Brain pericyte (primary cell): ENCODE measurements at regions not wholly inside any gene's neighbourhood (a gene's known extent, or its start where the extent isn't known, plus 50 kb on each side); places are given as distances from the start of the nearest gene placed in this dataset.

ENCODE experiments used
- DNase-seq: peaks from one replicate; pipeline ENCODE4 v3.0.0-alpha.2; 2012; ENCODE audit warnings: low read depth, low spot score

DNA sequence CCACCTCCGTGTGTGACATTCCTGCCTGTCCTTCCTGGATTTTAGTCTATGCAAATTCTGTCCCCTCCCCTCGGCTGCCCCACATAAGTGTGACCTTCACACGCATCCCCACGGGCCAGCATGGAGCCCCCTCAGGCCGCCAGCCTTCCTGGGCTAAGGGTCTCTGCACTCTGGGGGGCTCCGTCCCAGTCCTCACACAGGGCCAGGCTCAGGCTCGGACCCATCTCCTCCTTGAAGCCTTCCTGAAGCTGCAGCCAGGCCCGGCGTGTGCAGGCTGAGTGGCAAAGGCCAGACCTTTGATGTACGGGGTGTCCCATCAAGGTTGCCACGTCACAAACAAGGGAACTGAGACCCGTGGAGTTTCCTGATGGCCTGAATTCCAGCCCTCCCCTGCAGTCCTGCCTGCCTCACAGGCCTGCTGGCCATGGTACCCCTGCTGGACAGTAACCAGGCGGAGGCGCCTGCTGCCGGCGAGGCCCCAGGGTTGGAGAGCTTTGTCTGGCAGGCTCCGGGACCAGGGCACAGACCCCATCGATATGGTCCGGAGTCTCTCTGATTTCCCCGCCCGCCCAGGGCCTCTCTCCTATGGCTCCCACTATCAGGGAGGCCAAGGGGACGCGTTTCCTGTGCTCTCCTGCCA, 791.7 kb downstream of the BRD1 start:
- no peak for DNase-seq

DNA sequence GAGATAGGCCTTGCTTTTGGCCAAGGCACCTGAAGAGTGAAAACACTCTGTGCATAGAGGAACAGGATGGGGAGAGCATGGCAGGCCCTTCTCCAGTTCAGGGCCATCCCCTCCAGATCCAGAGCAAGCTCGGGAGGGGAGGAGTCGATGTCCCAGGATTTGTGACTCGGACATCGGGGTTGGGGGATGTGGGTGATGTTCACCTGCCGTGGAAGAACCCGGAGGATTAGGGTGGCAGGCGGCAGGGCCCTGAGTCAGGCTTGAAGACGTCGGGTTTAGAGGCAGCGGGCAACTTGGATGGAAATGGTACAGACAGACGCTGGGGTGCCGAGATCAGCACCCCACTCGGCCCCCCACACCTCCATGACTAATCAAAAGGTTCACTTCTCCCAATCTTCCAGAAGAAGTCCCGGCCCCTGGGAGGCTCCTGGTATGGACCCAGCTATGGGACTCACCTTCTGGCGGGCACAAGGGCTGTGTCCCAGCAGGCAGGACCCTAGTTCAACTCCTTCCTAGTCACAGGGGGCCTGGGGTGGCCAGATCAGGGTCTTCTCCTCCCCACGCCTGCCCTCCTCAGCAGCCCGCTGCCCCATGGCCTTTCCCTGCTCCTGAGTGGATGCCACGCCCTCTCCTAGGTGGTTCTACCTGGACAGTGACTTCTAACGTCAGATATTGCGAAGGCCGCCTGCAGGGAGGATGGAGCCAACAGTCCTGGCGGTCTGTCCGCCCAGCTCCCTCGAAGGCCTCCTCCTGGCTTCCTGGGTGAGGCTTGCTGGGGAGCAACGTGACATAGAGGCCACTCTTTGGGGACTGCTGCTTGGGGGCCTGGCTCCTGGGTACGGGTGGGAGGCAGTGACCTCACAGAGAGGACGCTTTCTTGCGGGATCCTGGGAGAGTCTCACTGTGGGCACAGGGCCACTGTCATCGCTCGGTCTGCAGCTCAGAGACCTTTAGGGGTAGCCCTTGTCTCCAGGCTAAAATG, 792.5 kb downstream of the BRD1 start:
- no peak for DNase-seq

- DNase-seq: no peak
Measured at GRCh38 chr22:49033616-49034015, 794.1 kb downstream of the BRD1 start.

GRCh38 chr22:49032821-49033220, 794.9 kb downstream of the BRD1 start:
- DNase-seq: no peak

GRCh38 chr22:49031746-49032330, 795.8 kb downstream of the BRD1 start:
- DNase-seq: no peak

DNA sequence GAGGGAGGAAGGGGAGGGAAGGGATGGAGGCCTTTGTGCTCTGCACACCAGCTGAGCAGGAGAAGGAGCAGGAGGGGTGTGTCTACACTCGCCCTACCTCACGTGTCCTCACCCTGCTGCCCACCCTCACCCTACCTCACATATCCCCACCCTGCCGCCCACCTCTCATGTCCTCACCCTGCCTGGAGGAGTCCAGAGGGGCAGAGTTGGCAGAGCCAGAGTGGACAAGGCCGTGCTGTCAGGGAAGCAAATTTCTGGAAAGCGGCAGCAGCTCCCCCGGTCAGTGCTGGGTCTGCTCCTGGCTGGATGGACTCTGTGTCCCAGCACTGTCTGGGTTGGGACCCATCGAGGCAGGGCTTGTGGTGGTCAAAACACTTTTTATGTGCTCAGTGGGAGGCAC, 799.6 kb downstream of the BRD1 start:
- no peak for DNase-seq

DNA sequence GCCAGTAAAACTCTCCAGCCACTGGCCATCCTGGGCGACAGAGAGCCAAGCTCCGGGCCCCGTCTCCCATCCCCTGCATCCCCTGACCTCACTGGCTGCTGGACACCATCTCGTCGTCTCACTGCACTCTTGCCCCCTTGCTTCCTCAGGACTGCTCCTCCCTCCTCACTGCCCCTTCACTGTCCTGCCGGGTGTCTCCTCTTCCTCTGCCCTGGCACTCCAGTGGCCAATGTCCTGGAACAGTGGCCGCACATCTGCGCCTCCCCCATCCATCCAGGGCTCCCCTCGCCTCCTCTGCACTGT, 800.4 kb downstream of the BRD1 start:
- no peak for DNase-seq

- no peak for DNase-seq
Measured at GRCh38 chr22:49026494-49027367, 800.9 kb downstream of the BRD1 start.

DNA sequence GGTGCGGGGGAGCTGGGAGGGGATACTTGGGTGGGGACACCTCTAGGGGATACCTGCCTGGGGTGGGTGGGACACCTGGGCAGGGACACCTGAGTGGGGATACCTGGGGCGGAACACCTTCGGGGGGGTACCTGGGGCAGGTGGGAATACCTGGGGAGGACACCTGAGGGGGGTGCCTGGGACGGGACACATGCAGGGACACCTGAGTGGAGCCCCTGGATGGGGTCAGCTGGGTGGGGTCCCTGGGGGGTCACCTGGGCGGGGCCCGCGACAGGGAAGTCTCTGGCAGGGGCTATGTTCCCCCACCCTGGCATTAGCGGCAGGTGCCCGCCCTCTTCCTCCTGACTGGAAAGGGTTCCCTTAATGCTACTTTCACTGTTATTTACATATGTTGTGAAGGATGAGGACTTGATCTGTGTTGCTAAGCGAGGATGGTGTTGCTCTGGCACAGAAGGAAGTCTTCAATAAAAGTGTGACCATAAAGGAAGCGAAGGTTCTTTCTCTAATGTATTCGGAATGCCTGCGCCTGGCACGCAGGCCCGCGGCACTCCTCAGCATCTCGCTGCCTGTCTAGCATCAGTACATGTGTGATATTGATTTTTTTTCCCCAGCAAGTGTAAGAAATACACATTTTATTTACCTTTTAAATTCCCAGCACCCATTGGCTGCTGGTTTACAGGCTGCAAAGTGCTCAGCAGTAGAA, 801.7 kb downstream of the BRD1 start:
- DNase-seq: no peak

DNA sequence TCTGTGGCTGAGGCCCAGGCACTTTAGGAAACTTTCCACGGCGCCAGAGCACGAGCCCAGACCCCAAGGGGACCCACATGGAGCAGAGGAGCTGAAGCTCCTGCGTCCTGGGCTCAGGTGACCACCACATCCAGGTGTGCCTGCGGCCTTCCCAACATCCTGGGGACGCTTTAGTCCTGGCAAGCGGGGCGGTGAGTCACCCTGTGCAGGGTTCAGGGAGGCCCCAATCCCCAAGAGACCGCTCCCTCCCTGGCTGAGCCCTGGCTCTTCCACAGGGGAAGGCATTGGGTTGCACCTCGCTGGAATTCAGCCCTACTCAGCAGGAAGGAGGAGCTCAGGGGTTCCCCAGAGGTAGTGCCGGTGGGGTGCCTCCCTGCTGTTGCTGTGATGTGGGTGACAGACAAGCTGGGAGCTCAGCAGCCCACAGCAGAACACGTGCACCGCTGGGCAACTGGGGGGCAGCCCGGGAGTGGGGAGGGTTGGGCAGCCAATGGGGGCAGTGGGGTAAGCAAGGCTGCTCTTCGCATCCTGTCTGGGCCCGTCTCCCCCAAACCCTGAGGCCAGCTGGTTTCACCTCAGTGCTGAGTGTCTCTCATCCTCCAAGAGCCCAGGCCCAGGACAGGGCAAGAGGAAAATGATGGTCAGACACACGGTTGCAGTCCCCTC, 802.8 kb downstream of the BRD1 start:
- no peak for DNase-seq

GRCh38 chr22:49023879-49024774, 803.5 kb downstream of the BRD1 start:
- no peak for DNase-seq

GRCh38 chr22:49023161-49023878, 804.4 kb downstream of the BRD1 start:
- DNase-seq: no peak

- no peak for DNase-seq
Measured at GRCh38 chr22:49022816-49023160, 804.9 kb downstream of the BRD1 start.

- DNase-seq: no peak
Measured at GRCh38 chr22:49021926-49022815, 805.5 kb downstream of the BRD1 start.

- no peak for DNase-seq
Measured at GRCh38 chr22:49021131-49021925, 806.3 kb downstream of the BRD1 start.

- no peak for DNase-seq
Measured at GRCh38 chr22:49019737-49020713, 807.6 kb downstream of the BRD1 start.
